WI38 (cell line): ENCODE measurements at regions not wholly inside any gene's neighbourhood (a gene's known extent, or its start where the extent isn't known, plus 50 kb on each side); places are given as distances from the start of the nearest gene placed in this dataset.
"Not testable (repeated sequence)": the region's sequence is repeated elsewhere in the genome, so short reads cannot be mapped to it uniquely, and the experiment has no call there.

ENCODE experiments used
- H3K4me3 ChIP-seq: 2 replicates; pipeline ENCODE4 v1.5.1; 2011; ENCODE audit warnings: low read depth, mild to moderate bottlenecking, control low read depth, low read length
- TF ChIP-seq, protein P1 (sequence below): IDR thresholded peaks from 2 replicates; pipeline ENCODE4 v1.5.1; 2012; ENCODE audit warnings: low read depth, mild to moderate bottlenecking, control low read depth, low read length

DNA sequence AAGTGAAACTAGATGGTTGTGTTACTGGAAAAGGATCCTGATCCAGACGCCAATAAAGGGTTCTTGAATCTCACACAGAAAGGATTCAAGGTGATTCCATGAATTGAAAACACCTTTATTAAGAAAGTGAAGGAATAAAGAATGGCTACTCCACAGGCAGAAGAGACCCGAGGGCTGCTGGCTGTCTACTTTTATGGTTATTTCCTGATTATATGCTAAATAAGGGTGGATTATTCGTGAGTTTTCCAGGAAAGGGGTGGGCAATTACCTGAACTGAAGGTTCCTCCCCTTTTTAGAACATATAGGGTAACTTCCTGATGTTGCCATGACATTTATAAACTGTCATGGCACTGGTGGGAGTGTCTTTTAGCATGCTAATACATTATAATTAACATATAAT lies 50.9 kb upstream of the WARS2 start:
- TF ChIP-seq, protein P1, sequence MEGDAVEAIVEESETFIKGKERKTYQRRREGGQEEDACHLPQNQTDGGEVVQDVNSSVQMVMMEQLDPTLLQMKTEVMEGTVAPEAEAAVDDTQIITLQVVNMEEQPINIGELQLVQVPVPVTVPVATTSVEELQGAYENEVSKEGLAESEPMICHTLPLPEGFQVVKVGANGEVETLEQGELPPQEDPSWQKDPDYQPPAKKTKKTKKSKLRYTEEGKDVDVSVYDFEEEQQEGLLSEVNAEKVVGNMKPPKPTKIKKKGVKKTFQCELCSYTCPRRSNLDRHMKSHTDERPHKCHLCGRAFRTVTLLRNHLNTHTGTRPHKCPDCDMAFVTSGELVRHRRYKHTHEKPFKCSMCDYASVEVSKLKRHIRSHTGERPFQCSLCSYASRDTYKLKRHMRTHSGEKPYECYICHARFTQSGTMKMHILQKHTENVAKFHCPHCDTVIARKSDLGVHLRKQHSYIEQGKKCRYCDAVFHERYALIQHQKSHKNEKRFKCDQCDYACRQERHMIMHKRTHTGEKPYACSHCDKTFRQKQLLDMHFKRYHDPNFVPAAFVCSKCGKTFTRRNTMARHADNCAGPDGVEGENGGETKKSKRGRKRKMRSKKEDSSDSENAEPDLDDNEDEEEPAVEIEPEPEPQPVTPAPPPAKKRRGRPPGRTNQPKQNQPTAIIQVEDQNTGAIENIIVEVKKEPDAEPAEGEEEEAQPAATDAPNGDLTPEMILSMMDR = no peak
- no peak overlapping the region for H3K4me3 ChIP-seq

DNA sequence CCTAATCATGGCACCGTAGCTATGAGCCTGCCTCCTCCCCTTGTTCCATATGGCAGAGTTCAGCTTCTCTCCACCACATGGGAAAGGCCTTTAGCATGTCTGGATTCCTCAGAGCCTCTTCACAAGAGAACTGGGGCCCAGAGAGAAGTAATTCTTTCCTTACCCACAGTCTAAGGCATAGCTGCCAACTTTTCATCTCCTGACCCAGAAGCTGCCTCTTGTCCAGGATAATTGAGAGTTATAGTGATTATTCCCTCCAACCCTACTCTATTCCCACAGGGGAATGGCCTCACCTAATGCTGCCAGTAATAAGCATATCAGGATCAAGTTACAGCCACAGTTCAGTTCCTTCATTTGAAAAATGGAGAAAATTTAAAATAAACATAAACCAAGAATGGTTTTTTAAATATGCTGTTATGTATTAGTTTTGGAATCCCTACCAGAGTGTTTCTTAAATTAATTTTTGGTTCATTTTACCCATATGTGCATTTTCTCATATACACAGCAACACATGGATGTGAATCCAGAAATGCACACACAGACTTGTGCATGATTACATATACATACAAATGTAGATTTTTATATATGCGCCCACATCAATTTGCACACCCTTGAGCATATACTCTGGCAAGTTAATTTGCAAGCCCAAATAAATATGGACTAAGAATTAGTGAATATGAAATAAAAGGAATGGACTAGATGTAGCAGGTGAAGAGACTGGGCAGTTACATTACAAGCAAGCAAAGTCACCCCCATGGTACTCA lies 63.9 kb upstream of the WARS2 start:
- TF ChIP-seq, protein P1 = no peak
- no peak overlapping the region for H3K4me3 ChIP-seq

DNA sequence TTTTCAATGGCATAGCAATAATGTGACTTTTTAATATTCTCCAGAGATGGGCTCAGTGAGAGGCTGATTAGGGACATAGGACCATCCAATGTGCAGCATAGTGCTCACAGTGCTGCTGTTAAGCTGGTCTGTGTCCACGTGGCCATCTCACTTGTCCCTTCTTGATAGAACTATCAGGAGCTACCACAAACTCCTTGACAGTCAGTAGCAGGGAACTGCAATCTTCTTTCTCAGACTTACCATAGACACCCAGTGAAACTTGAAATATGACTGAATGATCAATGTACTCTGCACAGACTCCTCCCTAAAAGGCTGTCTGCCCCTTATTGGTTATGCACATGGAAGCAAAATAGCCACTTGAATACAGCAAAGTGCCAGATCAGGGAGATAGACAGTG lies 64.5 kb upstream of the WARS2 start:
- TF ChIP-seq, protein P1 = no peak
- H3K4me3 ChIP-seq = no peak overlapping the region

DNA sequence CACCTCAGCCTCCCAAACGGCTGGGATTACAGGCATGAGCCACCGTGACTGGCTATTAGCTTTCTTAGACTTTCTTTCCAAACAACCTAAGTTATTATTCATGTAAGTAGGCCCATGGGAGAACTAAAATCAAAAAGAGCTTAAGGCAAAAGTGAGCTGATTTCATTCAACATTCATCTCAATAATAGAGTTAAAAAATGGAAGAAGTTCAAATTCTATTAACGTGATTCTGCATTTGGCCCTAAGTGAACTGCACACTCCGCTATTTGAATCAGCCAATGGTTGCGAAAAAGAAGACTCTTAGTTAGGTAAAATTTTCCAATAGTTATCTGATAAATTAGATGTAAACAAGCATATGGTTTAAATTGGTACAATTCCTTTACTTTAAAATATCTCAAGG lies 68.6 kb upstream of the WARS2 start:
- no peak overlapping the region for H3K4me3 ChIP-seq
- TF ChIP-seq, protein P1 = no peak

DNA sequence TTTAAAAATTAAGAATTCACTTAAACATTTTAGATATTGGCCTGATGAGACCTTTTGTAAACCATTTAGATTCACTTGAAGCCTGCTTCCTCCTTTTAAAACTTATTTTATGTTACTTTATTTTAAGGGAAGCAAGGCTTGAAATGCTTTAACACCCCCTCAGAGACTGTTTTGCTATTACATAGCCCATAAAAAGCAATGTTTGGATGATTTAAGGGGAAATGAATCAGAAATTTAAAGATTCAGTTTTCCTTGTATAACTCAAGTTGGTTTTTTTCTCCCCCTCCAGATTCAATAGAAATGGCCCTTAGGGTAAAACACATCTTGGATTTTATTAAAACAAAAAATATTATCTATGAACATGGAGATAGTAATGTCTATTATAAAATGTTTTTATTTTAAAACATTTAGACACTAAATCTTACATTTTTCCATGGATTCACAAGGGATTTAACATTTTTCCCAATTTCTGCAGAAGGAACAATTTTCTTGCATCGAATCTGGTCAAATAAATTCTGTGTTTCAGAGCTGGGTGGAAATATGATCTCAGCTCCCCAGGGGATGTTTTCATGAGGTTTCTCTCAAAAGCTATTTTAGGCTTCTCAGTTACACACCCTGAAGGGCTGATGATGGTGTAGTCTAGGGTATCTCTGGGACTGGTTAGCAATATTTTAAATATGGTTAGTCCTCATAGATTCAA lies 69.3 kb upstream of the WARS2 start:
- no peak overlapping the region for H3K4me3 ChIP-seq
- TF ChIP-seq, protein P1 = no peak

DNA sequence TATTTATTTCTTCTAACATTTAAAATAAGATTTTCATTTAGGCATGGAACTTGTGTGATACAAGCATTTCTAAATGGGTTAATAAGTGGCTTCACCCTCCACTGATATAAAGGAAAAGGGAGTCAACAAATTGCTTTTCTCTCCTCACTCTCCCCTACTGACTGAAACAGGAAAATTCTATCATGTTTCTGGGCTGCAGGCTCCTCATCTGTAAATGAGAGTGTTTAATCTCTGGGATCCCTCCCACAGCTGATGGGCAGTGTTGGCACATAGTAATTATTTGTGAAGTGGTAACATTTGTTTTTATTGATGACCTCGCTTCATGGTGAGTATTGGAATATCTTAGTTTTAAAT lies 69.8 kb upstream of the WARS2 start:
- TF ChIP-seq, protein P1 = no peak
- no peak overlapping the region for H3K4me3 ChIP-seq

- H3K4me3 ChIP-seq = not testable (repeated sequence)
Measured at GRCh38 chr1:119213213-119213612, 72.8 kb upstream of the WARS2 start.

DNA sequence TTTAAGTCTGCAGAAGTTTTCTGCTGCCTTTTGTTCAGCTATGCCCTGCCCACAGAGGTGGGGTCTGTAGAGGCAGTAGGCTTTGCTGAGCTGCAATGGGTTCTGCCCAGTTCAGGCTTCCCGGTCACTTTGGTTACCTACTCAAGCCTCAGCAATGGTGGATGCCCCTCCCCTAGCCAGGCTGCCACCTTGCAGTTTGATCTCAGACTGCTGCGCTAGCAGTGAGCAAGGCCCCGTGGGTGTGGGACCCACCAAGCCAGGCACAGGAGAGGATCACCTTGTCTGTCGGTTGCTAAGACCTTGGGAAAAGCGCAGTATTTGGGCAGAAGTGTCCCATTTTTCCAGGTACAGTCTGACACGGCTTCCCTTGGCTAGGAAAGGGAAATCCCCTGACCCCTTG lies 74.5 kb upstream of the WARS2 start:
- H3K4me3 ChIP-seq = not testable (repeated sequence)
